Fibroblast of the aortic adventitia (primary cell): ENCODE measurements at regions not wholly inside any gene's neighbourhood (a gene's known extent, or its start where the extent isn't known, plus 50 kb on each side); places are given as distances from the start of the nearest gene placed in this dataset.

Experiments used
- DNase-seq: peaks from one replicate; pipeline ENCODE4 v3.0.0-alpha.2; 2010; ENCODE audit warnings: low read depth
- H3K4me3 ChIP-seq: 2 replicates; pipeline ENCODE4 v1.5.1; 2011; ENCODE audit warnings: low read depth, mild to moderate bottlenecking, control low read depth, low read length, moderate library complexity
- CTCF ChIP-seq: IDR thresholded peaks from 2 replicates; pipeline ENCODE4 v1.5.1; 2011; ENCODE audit warnings: mild to moderate bottlenecking, low read length, control low read depth, inconsistent platforms; ENCODE audit not compliant: insufficient read depth

- no peak overlapping the region for H3K4me3 ChIP-seq
- no peak for TF ChIP-seq CTCF
- DNase-seq = no peak
These were observed 264.0 kb upstream of the NEBL start for GRCh38 chr10:21161090-21161625.

- no peak for TF ChIP-seq CTCF
- no peak overlapping the region for H3K4me3 ChIP-seq
- DNase-seq = no peak
These were observed 263.0 kb upstream of the NEBL start for GRCh38 chr10:21160116-21160515.

- no peak for DNase-seq
- TF ChIP-seq CTCF = no peak
These were observed 262.6 kb upstream of the NEBL start for GRCh38 chr10:21159669-21160068.

GRCh38 chr10:21158301-21158700, 261.2 kb upstream of the NEBL start:
- H3K4me3 ChIP-seq = no peak overlapping the region
- no peak for TF ChIP-seq CTCF
- DNase-seq = no peak

More at GRCh38 chr10:21159669-21160068, 262.6 kb upstream of the NEBL start:
- no peak overlapping the region for H3K4me3 ChIP-seq

- DNase-seq = no peak
- H3K4me3 ChIP-seq = no peak overlapping the region
- no peak for TF ChIP-seq CTCF
These were observed 260.6 kb upstream of the NEBL start for GRCh38 chr10:21157664-21158063.

GRCh38 chr10:21150166-21150565, 253.1 kb upstream of the NEBL start:
- TF ChIP-seq CTCF = no peak
- H3K4me3 ChIP-seq = no peak overlapping the region
- DNase-seq = no peak

- no peak overlapping the region for H3K4me3 ChIP-seq
- no peak for TF ChIP-seq CTCF
- no peak for DNase-seq
These were observed 249.3 kb upstream of the NEBL start for GRCh38 chr10:21146436-21146789.
